ENCODE measurements at regions not wholly inside any gene's neighbourhood (a gene's known extent, or its start where the extent isn't known, plus 50 kb on each side); places are given as distances from the start of the nearest gene placed in this dataset.

GRCh38 chr19:33997690-33998089 is 174.6 kb upstream of the LSM14A start:
- Mint-ChIP-seq H3K36me3 (ENCODE audit: low read depth) (no peaks in the 10 kb centered on the region), H3K27me3 (peaks cover 16% of the 10 kb centered on the region), H3K4me3 (no peak overlapping the region), H3K27ac (no peak overlapping the region), H3K4me1 (ENCODE audit: low read depth) (no peaks in the 10 kb centered on the region), H3K9me3 (peaks cover under 1% of the 10 kb centered on the region)
- intact Hi-C loops (cut with DNase I, micrococcal nuclease): loop anchor here (2.0 to 5.0 kb wide), 2 partner anchors 219 to 220 kb away; no protein-coding TSS in a partner anchor
- no peaks in the 10 kb centered on the region for H3K36me3 ChIP-seq (ENCODE audit: insufficient read depth, low read length)
- TF ChIP-seq CTCF (IDR thresholded peaks at IDR 0.05): no peak
- ChIA-PET POLR2A (no interaction called here), CTCF (interaction anchor here (3.3 kb wide), 1 partner anchor 220 kb away, joined by 11 read pairs; no protein-coding TSS in a partner anchor)
- peaks cover 0 to 6% of the 10 kb centered on the region in 2 experiments for H3K9me3 ChIP-seq (ENCODE audit: control insufficient read depth in 1 of 2, insufficient read depth in 1 of 2, low read length in 2 of 2)
- no peaks in the 10 kb centered on the region for H3K4me1 ChIP-seq (ENCODE audit: insufficient read depth, low read length)
- peaks cover 3 to 6% of the 10 kb centered on the region in 2 experiments for H3K27me3 ChIP-seq (ENCODE audit: control insufficient read depth in 1 of 2, insufficient read depth in 2 of 2, low read length in 2 of 2)
- ATAC-seq (ENCODE audit: poor library complexity): no peak
- no peak overlapping the region for H3K4me3 ChIP-seq (ENCODE audit: low read length)
- no peak for DNase-seq
- H3K27ac ChIP-seq (ENCODE audit: low read depth in 1 of 2, low read length in 2 of 2): no peak overlapping the region

DNA sequence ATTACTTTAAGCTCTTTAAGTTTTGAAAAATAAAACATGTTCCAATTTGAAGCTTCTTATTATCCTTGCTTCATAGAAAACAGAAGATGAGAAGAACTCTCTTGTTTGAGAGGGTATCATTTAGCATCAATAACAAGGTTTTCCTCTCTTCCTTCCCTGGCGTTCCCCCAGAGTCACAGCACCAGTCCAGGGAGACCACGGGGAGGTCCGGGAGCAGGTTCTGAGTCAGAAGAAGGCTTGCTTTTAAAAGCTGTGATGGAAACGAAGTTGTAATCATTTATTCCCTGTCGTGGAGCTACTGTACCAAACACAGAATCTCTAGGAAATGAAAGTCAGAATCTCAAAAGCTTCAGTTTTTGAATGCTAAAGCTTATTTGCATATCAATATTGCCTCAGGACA is 174.0 kb upstream of the LSM14A start:
- Mint-ChIP-seq H3K9me3 (no peaks in the 10 kb centered on the region), H3K36me3 (ENCODE audit: low read depth) (no peaks in the 10 kb centered on the region), H3K27me3 (peaks cover 22% of the 10 kb centered on the region), H3K4me3 (no peak overlapping the region), H3K4me1 (ENCODE audit: low read depth) (no peaks in the 10 kb centered on the region), H3K27ac (no peak overlapping the region)
- no peak for TF ChIP-seq CTCF (IDR thresholded peaks at IDR 0.05)
- Histone ChIP-seq H3K36me3 (ENCODE audit: insufficient read depth, low read length) (no peaks in the 10 kb centered on the region), H3K4me1 (ENCODE audit: insufficient read depth, low read length) (no peaks in the 10 kb centered on the region), H3K9me3 (ENCODE audit: control insufficient read depth in 1 of 2, insufficient read depth in 1 of 2, low read length in 2 of 2) (peaks cover 0 to 2% of the 10 kb centered on the region in 2 experiments), H3K27ac (ENCODE audit: low read depth in 1 of 2, low read length in 2 of 2) (no peak overlapping the region), H3K4me3 (ENCODE audit: low read length) (no peak overlapping the region), H3K27me3 (ENCODE audit: control insufficient read depth in 1 of 2, insufficient read depth in 2 of 2, low read length in 2 of 2) (peaks cover 2 to 4% of the 10 kb centered on the region in 2 experiments)
- ATAC-seq (ENCODE audit: poor library complexity) (no peak), DNase-seq (no peak)
- POLR2A ChIA-PET: no interaction called here
- CTCF ChIA-PET: interaction anchor here (3.3 kb wide), 1 partner anchor 220 kb away, joined by 11 read pairs; no protein-coding TSS in a partner anchor
- intact Hi-C loops (cut with DNase I, micrococcal nuclease): loop anchor here (2.0 to 5.0 kb wide), 2 partner anchors 220 to 221 kb away; no protein-coding TSS in a partner anchor

DNA sequence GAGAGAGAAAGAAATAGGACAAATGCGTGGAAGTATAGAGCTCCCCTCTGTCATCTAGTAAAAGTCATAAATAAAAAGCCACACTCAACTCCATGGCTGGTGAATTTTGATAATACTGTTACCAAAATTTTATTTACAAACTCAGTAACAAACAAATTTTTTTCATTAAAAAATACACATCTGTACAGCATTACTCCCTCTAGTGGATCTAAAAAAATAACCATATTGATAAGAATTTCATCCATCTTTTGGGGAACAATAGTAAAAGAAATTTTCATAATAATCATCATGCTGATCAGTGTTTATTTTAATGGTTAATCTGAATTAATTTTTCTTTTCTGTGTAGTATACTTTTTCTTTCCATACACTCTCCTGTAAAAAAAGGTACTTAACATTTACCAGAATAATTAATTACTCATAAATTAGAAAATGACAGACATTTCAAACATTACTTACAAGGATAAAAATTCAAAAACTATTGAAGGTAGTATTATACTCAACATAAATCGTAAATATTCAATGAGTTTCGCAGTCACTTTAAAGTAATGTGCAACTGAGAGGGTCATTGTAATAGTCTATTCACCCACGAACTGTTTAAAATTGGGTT is 173.5 kb upstream of the LSM14A start:
- ChIA-PET CTCF (interaction anchor here (3.3 kb wide), 1 partner anchor 221 kb away, joined by 11 read pairs; no protein-coding TSS in a partner anchor), POLR2A (no interaction called here)
- peaks cover 28% of the 10 kb centered on the region for H3K27me3 Mint-ChIP-seq
- no peaks in the 10 kb centered on the region for H3K36me3 Mint-ChIP-seq (ENCODE audit: low read depth)
- H3K4me1 ChIP-seq (ENCODE audit: insufficient read depth, low read length): no peaks in the 10 kb centered on the region
- ATAC-seq (ENCODE audit: poor library complexity) (no peak), DNase-seq (peak in 1 of 14 experiments; percentile 10)
- H3K27me3 ChIP-seq (ENCODE audit: control insufficient read depth in 1 of 2, insufficient read depth in 2 of 2, low read length in 2 of 2): peaks cover 0 to 4% of the 10 kb centered on the region in 2 experiments
- no peaks in the 10 kb centered on the region for H3K36me3 ChIP-seq (ENCODE audit: insufficient read depth, low read length)
- no peak overlapping the region for H3K27ac Mint-ChIP-seq
- no peaks in the 10 kb centered on the region for H3K9me3 Mint-ChIP-seq
- H3K4me1 Mint-ChIP-seq (ENCODE audit: low read depth): no peaks in the 10 kb centered on the region
- no peak overlapping the region for H3K4me3 Mint-ChIP-seq
- peak; percentile 40 for TF ChIP-seq CTCF (IDR thresholded peaks at IDR 0.05)
- no peaks in the 10 kb centered on the region for H3K9me3 ChIP-seq (ENCODE audit: control insufficient read depth in 1 of 2, insufficient read depth in 1 of 2, low read length in 2 of 2)
- intact Hi-C loops (cut with DNase I, micrococcal nuclease): loop anchor here (2.0 to 5.0 kb wide), 2 partner anchors 220 to 222 kb away; no protein-coding TSS in a partner anchor
- no peak overlapping the region for H3K4me3 ChIP-seq (ENCODE audit: low read length)
- no peak overlapping the region for H3K27ac ChIP-seq (ENCODE audit: low read depth in 1 of 2, low read length in 2 of 2)

All from CD4-positive, alpha-beta T cell (primary cell).